ENCODE measurements at regions not wholly inside any gene's neighbourhood (a gene's known extent, or its start where the extent isn't known, plus 50 kb on each side); places are given as distances from the start of the nearest gene placed in this dataset.

DNA sequence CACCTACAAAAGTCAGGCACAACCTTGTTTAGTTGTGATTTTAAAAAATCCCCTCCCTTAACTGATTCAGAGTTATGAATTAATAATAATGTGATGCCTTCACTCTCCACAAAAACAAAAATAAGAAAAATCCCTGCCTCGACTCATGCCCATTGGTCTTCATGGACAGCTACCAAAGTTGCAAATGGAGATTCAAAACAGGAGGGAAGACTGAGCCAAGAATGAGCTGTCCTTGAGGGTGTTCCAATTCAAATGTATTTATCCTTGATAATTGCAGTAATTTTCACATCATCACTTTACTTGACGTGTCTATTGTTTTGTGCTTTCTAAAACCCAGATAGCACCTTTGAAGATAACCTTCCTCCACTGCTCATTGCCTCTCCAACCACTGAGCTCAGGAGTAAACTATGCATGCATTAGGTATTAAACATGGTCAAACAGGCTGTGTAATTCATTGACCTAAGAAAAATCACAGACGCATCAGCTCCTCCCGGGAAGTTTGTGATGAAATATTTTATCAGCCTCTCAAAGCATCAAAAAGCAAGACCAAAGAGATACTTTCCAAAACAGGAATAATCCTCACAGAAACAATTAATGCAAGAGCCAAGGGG is 712.7 kb upstream of the IGFBP3 start:
- POLR2A ChIA-PET, result no interaction called here
- BruUV-seq (replicated peaks), result no TSS peak
- H4K20me1 ChIP-seq (ENCODE audit: insufficient read depth), result no peaks in the 10 kb centered on the region
- ATAC-seq (no peak), DNase-seq (ENCODE audit: low read depth, low spot score) (no peak)
- H3K9ac ChIP-seq (ENCODE audit: low read length), result no peak overlapping the region
- TF ChIP-seq ZFX (IDR thresholded peaks at IDR 0.05) (no peak), ATF3 (IDR thresholded peaks at IDR 0.05) (no peak), SP1 (IDR thresholded peaks at IDR 0.05; ENCODE audit: low read depth) (no peak), CTCF (IDR thresholded peaks at IDR 0.05 in 2 of 3, conservative IDR thresholded peaks at IDR 0.05 in 1 of 3; ENCODE audit: borderline replicate concordance in 1 of 3, insufficient read depth in 1 of 3, low read depth in 2 of 3, low read length in 2 of 3) (no peak), REST (IDR thresholded peaks at IDR 0.05; ENCODE audit: low read depth) (no peak), ZNF274 (IDR thresholded peaks at IDR 0.05; ENCODE audit: low read depth, low read length) (no peak), CBX3 (IDR thresholded peaks at IDR 0.05; ENCODE audit: low read depth) (no peak), POLR2A (IDR thresholded peaks at IDR 0.05; ENCODE audit: borderline replicate concordance, extremely low read depth, insufficient read depth, insufficient read length) (no peak), EZH2phosphoT487 (IDR thresholded peaks at IDR 0.05; ENCODE audit: borderline replicate concordance) (no peak), FOSL1 (IDR thresholded peaks at IDR 0.05; ENCODE audit: low read depth) (no peak), POLR2AphosphoS5 (IDR thresholded peaks at IDR 0.05; ENCODE audit: low read depth, low read length) (no peak), CEBPB (IDR thresholded peaks at IDR 0.05; ENCODE audit: low read depth) (no peak), JUND (IDR thresholded peaks at IDR 0.05) (no peak), ELF1 (IDR thresholded peaks at IDR 0.05; ENCODE audit: borderline replicate concordance, low read depth) (no peak), SRF (IDR thresholded peaks at IDR 0.05; ENCODE audit: low read depth) (no peak), MAX (IDR thresholded peaks at IDR 0.05) (no peak), EGR1 (IDR thresholded peaks at IDR 0.05; ENCODE audit: low read depth) (no peak), SIN3A (IDR thresholded peaks at IDR 0.05; ENCODE audit: low read depth) (no peak), RAD21 (IDR thresholded peaks at IDR 0.05; ENCODE audit: low read depth) (no peak)
- intact Hi-C loops (cut with micrococcal nuclease), result no loop called here
- H2AFZ ChIP-seq (ENCODE audit: low read depth, low read length, poor library complexity, severe bottlenecking), result no peak overlapping the region
- CTCF ChIA-PET, result no interaction called here
- no peak overlapping the region for H3K4me3 ChIP-seq (replicated peaks in 1 of 2; ENCODE audit: low read depth in 1 of 2, low read length in 2 of 2)
- H3K9me3 ChIP-seq (ENCODE audit: control insufficient read depth in 1 of 2, insufficient read depth in 1 of 2, low read depth in 1 of 2, low read length in 2 of 2), result no peaks in the 10 kb centered on the region
- no peaks in the 10 kb centered on the region for H3K9me2 ChIP-seq (ENCODE audit: insufficient read depth)
- H3K36me3 ChIP-seq (ENCODE audit: control insufficient read depth in 1 of 2, insufficient read depth in 2 of 2, low read length in 2 of 2), result no peaks in the 10 kb centered on the region
- no peaks in the 10 kb centered on the region for H3K79me2 ChIP-seq (ENCODE audit: insufficient read depth, low read length)
- H3K27ac ChIP-seq (ENCODE audit: low read depth, low read length), result no peak overlapping the region
- no peak overlapping the region for H3K4me2 ChIP-seq (ENCODE audit: low read length)
- H3K27me3 ChIP-seq (ENCODE audit: insufficient read depth, low read length), result no peaks in the 10 kb centered on the region
- RAD21 ChIA-PET (ENCODE audit: low non-redundant PET in 1 of 2, low total read pairs in 2 of 2, uncharacterized antibody in 2 of 2, unreplicated experiment in 2 of 2), result no interaction called here
- H3K4me1 ChIP-seq (ENCODE audit: control insufficient read depth in 1 of 2, insufficient read depth in 2 of 2, low read length in 2 of 2), result no peaks in the 10 kb centered on the region
